WTC11 (cell line): ENCODE measurements at regions not wholly inside any gene's neighbourhood (a gene's known extent, or its start where the extent isn't known, plus 50 kb on each side); places are given as distances from the start of the nearest gene placed in this dataset.
A peak's percentile ranks its signal among the peaks of the same experiment; 100 is the strongest.

ENCODE experiments used
- ATAC-seq: fragments of 200-7000 bp; cut with Tn5 transposase; 2 replicates; pipeline ENCODE4 v1.10.0; 2021; ENCODE audit warnings: mild to moderate bottlenecking, moderate library complexity
- CTCF ChIA-PET: fragments of 300-600 bp; sonication (Branson Sonifier 250); formaldehyde crosslinking; loops from one replicate; lab custom pipeline; 2021; ENCODE audit warnings: antibody characterized with exemption; lab: Charles Lee
- POLR2A ChIA-PET: fragments of 350-600 bp; sonication (Branson Sonifier 250); formaldehyde crosslinking; loops from one replicate; lab custom pipeline; 2021; ENCODE audit warnings: antibody characterized with exemption; lab: Charles Lee
- DNase-seq: peaks from one replicate; pipeline ENCODE4 v3.0.0; 2021; ENCODE audit warnings: low spot score
- H3K27ac Mint-ChIP-seq: 2 replicates; pipeline ENCODE4 v1.8.0; 2021; ENCODE audit warnings: mixed read lengths
- H3K27me3 Mint-ChIP-seq: 2 replicates; pipeline ENCODE4 v1.8.0; 2021; ENCODE audit warnings: low read depth, mild to moderate bottlenecking, moderate library complexity, mixed read lengths
- H3K36me3 Mint-ChIP-seq: 2 replicates; pipeline ENCODE4 v1.8.0; 2021; ENCODE audit warnings: mixed read lengths
- H3K4me1 Mint-ChIP-seq: 2 replicates; pipeline ENCODE4 v1.8.0; 2022; ENCODE audit warnings: mixed read lengths
- H3K4me3 Mint-ChIP-seq: 2 replicates; pipeline ENCODE4 v1.8.0; 2021; ENCODE audit warnings: mild to moderate bottlenecking, moderate library complexity, mixed read lengths
- H3K9me3 Mint-ChIP-seq: 2 replicates; pipeline ENCODE4 v1.8.0; 2021; ENCODE audit warnings: mixed read lengths
- ATF2 ChIP-seq: sonication (generic); formaldehyde crosslinking; IDR thresholded peaks from 2 replicates; pipeline ENCODE4 v1.8.1; 2022; ENCODE audit warnings: low read depth, missing genetic modification reagents, borderline replicate concordance
- ATF6 ChIP-seq: sonication (generic); formaldehyde crosslinking; IDR thresholded peaks from 2 replicates; pipeline ENCODE4 v1.8.1; 2023; ENCODE audit warnings: mild to moderate bottlenecking, missing genetic modification reagents
- CREM ChIP-seq: sonication (generic); formaldehyde crosslinking; IDR thresholded peaks from 2 replicates; pipeline ENCODE4 v1.8.1; 2022; ENCODE audit warnings: mild to moderate bottlenecking, missing genetic modification reagents, moderate library complexity
- CTCF ChIP-seq: fragments of 200-600 bp; IDR thresholded peaks from 2 replicates; pipeline ENCODE4 v1.8.0; 2022; ENCODE audit warnings: antibody characterized with exemption
- EMX1 ChIP-seq: fragments of 250-450 bp; sonication (Bioruptor Pico); IDR thresholded peaks from 2 replicates; pipeline ENCODE4 v1.8.0; 2021; ENCODE audit warnings: mild to moderate bottlenecking
- FOXP4 ChIP-seq: sonication (generic); formaldehyde crosslinking; IDR thresholded peaks from 2 replicates; pipeline ENCODE4 v1.8.0; 2022; ENCODE audit warnings: mild to moderate bottlenecking, missing genetic modification reagents
- GTF2I ChIP-seq: fragments of 250-450 bp; sonication (Bioruptor Pico); conservative IDR thresholded peaks from 2 replicates; pipeline ENCODE4 v1.4.0; 2021; ENCODE audit warnings: mild to moderate bottlenecking
- JUN ChIP-seq: sonication (generic); formaldehyde crosslinking; IDR thresholded peaks from 2 replicates; pipeline ENCODE4 v1.8.0; 2023; ENCODE audit warnings: mild to moderate bottlenecking, missing genetic modification reagents
- NR2C2 ChIP-seq: sonication (generic); formaldehyde crosslinking; IDR thresholded peaks from 2 replicates; pipeline ENCODE4 v1.8.0; 2022; ENCODE audit warnings: mild to moderate bottlenecking, missing genetic modification reagents
- SMAD4 ChIP-seq: sonication (generic); formaldehyde crosslinking; IDR thresholded peaks from 2 replicates; pipeline ENCODE4 v1.8.0; 2022; ENCODE audit warnings: mild to moderate bottlenecking, missing genetic modification reagents
- SP1 ChIP-seq: sonication (generic); formaldehyde crosslinking; conservative IDR thresholded peaks from 2 replicates; pipeline ENCODE4 v1.8.1; 2022; ENCODE audit warnings: missing genetic modification reagents
- ZBTB21 ChIP-seq: sonication (generic); formaldehyde crosslinking; IDR thresholded peaks from 2 replicates; pipeline ENCODE4 v1.8.1; 2023; ENCODE audit warnings: mild to moderate bottlenecking, missing genetic modification reagents, borderline replicate concordance
- ZMAT4 ChIP-seq: fragments of 250-450 bp; sonication (Bioruptor Pico); IDR thresholded peaks from 2 replicates; pipeline ENCODE4 v1.9.0; 2021; ENCODE audit warnings: mild to moderate bottlenecking
- ZNF219 ChIP-seq: sonication (generic); formaldehyde crosslinking; IDR thresholded peaks from 2 replicates; pipeline ENCODE4 v1.8.0; 2023; ENCODE audit warnings: missing genetic modification reagents, mild to moderate bottlenecking, borderline replicate concordance
- ZNF416 ChIP-seq: fragments of 250-450 bp; sonication (Bioruptor Pico); IDR thresholded peaks from 2 replicates; pipeline ENCODE4 v1.9.0; 2021; ENCODE audit warnings: mild to moderate bottlenecking, inconsistent platforms
- ZNF671 ChIP-seq: fragments of 250-450 bp; sonication (Bioruptor Pico); IDR thresholded peaks from 2 replicates; pipeline ENCODE4 v1.8.0; 2021; ENCODE audit warnings: mild to moderate bottlenecking
- TF ChIP-seq, protein P1 (sequence below): sonication (generic); formaldehyde crosslinking; IDR thresholded peaks from 2 replicates; pipeline ENCODE4 v1.8.0; 2022; ENCODE audit warnings: mild to moderate bottlenecking, missing genetic modification reagents
- TF ChIP-seq, protein P2 (sequence below): fragments of 250-450 bp; sonication (Bioruptor Pico); IDR thresholded peaks from 2 replicates; pipeline ENCODE4 v1.9.0; 2021; ENCODE audit warnings: mild to moderate bottlenecking, borderline replicate concordance

GRCh38 chr2:45223531-45223930, 214.3 kb upstream of the SIX2 start:
- peaks cover 23% of the 10 kb centered on the region for H3K4me1 Mint-ChIP-seq
- H3K27me3 Mint-ChIP-seq = no peaks in the 10 kb centered on the region
- ChIA-PET POLR2A (no interaction called here), CTCF (interaction anchor here (2.5 kb wide), 1 partner anchor 210 kb away, joined by 6 read pairs; no protein-coding TSS in a partner anchor)
- TF ChIP-seq, protein P1, sequence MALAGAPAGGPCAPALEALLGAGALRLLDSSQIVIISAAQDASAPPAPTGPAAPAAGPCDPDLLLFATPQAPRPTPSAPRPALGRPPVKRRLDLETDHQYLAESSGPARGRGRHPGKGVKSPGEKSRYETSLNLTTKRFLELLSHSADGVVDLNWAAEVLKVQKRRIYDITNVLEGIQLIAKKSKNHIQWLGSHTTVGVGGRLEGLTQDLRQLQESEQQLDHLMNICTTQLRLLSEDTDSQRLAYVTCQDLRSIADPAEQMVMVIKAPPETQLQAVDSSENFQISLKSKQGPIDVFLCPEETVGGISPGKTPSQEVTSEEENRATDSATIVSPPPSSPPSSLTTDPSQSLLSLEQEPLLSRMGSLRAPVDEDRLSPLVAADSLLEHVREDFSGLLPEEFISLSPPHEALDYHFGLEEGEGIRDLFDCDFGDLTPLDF = no peak
- no peak for TF ChIP-seq JUN
- TF ChIP-seq ATF2 (CRISPR knock-in tag) = no peak
- TF ChIP-seq EMX1 (CRISPR knock-in tag) = no peak
- TF ChIP-seq SMAD4 (CRISPR knock-in tag) = no peak
- TF ChIP-seq, protein P2, sequence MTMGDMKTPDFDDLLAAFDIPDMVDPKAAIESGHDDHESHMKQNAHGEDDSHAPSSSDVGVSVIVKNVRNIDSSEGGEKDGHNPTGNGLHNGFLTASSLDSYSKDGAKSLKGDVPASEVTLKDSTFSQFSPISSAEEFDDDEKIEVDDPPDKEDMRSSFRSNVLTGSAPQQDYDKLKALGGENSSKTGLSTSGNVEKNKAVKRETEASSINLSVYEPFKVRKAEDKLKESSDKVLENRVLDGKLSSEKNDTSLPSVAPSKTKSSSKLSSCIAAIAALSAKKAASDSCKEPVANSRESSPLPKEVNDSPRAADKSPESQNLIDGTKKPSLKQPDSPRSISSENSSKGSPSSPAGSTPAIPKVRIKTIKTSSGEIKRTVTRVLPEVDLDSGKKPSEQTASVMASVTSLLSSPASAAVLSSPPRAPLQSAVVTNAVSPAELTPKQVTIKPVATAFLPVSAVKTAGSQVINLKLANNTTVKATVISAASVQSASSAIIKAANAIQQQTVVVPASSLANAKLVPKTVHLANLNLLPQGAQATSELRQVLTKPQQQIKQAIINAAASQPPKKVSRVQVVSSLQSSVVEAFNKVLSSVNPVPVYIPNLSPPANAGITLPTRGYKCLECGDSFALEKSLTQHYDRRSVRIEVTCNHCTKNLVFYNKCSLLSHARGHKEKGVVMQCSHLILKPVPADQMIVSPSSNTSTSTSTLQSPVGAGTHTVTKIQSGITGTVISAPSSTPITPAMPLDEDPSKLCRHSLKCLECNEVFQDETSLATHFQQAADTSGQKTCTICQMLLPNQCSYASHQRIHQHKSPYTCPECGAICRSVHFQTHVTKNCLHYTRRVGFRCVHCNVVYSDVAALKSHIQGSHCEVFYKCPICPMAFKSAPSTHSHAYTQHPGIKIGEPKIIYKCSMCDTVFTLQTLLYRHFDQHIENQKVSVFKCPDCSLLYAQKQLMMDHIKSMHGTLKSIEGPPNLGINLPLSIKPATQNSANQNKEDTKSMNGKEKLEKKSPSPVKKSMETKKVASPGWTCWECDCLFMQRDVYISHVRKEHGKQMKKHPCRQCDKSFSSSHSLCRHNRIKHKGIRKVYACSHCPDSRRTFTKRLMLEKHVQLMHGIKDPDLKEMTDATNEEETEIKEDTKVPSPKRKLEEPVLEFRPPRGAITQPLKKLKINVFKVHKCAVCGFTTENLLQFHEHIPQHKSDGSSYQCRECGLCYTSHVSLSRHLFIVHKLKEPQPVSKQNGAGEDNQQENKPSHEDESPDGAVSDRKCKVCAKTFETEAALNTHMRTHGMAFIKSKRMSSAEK = no peak
- TF ChIP-seq ATF6 = no peak
- no peak for TF ChIP-seq ZNF671 (CRISPR knock-in tag)
- TF ChIP-seq CTCF = no peak
- no peak for TF ChIP-seq ZNF416 (CRISPR knock-in tag)
- TF ChIP-seq FOXP4 (CRISPR knock-in tag) = no peak
- TF ChIP-seq SP1 (CRISPR knock-in tag) = no peak
- TF ChIP-seq NR2C2 (CRISPR knock-in tag) = no peak
- TF ChIP-seq ZNF219 (CRISPR knock-in tag) = no peak
- TF ChIP-seq GTF2I (CRISPR knock-in tag) = no peak
- no peak for TF ChIP-seq ZBTB21 (CRISPR knock-in tag)
- TF ChIP-seq ZMAT4 (CRISPR knock-in tag) = no peak
- TF ChIP-seq CREM (CRISPR knock-in tag) = no peak
- no peak overlapping the region for H3K4me3 Mint-ChIP-seq
- 0 out of 2 replicates have a peak, but pooled peaks cover 4% of the 10 kb centered on the region for H3K36me3 Mint-ChIP-seq
- peaks cover 17% of the 10 kb centered on the region for H3K9me3 Mint-ChIP-seq
- ATAC-seq = 0 out of 2 replicates have a peak, but pooled peaks have one; percentile 18
- no peak overlapping the region for H3K27ac Mint-ChIP-seq
- no peak for DNase-seq
